OCI-M2 (cell line): ENCODE measurements at regions not wholly inside any gene's neighbourhood (a gene's known extent, or its start where the extent isn't known, plus 50 kb on each side); places are given as distances from the start of the nearest gene placed in this dataset.
"Not testable (repeated sequence)": the region's sequence is repeated elsewhere in the genome, so short reads cannot be mapped to it uniquely, and the experiment has no call there.

Source experiments
- DNase-seq: peaks from one replicate; lab custom pipeline; 2025; ENCODE audit not compliant: unreplicated experiment; lab: John Stamatoyannopoulos, UW

DNA sequence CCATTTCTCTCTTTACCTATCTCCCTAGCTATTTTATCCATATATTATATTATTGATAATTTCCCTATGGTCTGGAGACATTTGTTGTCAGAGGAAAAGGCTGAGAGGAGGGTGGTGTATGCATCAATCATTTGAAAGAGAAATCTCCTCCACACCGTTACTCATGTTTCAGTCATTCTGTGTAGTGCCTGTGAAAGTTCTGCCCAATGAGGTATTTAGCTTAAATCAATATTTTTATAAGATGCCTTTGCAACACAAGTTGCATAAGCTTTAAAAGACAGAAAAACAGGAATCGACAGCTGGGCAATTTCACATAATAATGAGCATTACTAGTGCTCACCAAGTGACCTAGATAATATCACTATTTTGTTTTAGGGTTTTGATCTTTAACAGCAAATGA, 363.7 kb upstream of the FSIP2 start:
- DNase-seq = no peak

GRCh38 chr2:185375731-185376130, 362.9 kb upstream of the FSIP2 start:
- no peak for DNase-seq

DNA sequence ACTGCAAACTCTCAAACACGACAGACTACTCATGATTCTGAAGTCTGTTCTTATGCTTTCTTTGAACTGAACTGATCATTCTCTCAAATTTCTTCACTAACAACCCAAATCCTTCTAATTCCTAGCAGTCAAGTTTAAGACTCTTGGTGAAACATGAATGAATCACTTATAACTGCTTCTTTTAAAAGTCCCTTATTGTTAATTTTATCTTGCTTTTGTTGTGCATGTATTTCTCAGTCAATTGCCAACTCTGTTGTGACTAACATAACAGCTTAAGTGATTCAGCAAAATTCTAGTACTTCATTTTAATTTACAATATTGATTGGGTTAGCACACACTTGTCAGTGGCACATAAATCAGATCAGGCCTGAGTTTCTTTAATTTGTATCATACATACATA, 357.0 kb upstream of the FSIP2 start:
- no peak for DNase-seq

- DNase-seq = no peak
These were observed 353.6 kb upstream of the FSIP2 start for GRCh38 chr2:185384822-185385560.

GRCh38 chr2:185388226-185388625, 350.4 kb upstream of the FSIP2 start:
- DNase-seq = no peak

GRCh38 chr2:185391543-185391942, 347.1 kb upstream of the FSIP2 start:
- DNase-seq = no peak

DNA sequence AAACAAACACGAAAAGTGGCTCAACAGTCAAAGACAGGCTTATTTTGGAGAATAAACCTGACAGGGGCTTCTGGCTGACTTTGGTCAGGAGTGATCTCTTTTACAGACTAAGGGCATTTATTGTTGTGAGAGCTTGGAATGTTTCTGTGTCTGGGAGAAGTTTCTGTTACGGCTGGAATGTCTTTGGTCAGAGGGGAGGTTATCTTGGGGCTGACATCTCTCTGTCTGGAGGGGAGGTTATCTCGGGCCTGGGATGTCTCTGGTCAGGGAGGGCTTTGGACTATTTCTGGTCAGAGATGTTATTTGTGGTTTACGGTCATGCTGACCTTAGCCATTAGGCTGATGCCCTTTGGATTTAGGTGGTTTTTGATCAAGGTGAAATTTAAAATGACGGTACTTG, 345.5 kb upstream of the FSIP2 start:
- DNase-seq = no peak

- DNase-seq = no peak
These were observed 336.1 kb upstream of the FSIP2 start for GRCh38 chr2:185402474-185402873.

DNA sequence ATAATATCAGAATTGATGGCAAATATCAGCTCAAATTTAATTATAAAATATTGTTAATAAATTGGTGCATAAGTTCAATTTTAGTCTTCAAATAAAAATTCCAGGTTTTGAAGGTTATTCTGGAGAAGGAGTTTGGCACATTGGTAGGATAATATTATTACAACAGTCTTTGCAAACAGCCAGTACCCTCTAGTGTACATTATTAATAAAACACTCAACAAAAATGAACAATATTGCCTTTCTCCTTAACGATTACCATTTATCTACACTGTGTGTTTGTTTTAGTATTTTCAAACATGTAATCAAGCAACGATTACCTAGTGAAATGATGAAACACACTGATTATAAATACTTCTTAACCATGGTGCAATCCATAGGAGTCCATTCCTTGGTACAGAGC, 334.0 kb upstream of the FSIP2 start:
- no peak for DNase-seq

GRCh38 chr2:185417111-185417510, 321.5 kb upstream of the FSIP2 start:
- no peak for DNase-seq

- no peak for DNase-seq
These were observed 320.9 kb upstream of the FSIP2 start for GRCh38 chr2:185417688-185418087.

DNA sequence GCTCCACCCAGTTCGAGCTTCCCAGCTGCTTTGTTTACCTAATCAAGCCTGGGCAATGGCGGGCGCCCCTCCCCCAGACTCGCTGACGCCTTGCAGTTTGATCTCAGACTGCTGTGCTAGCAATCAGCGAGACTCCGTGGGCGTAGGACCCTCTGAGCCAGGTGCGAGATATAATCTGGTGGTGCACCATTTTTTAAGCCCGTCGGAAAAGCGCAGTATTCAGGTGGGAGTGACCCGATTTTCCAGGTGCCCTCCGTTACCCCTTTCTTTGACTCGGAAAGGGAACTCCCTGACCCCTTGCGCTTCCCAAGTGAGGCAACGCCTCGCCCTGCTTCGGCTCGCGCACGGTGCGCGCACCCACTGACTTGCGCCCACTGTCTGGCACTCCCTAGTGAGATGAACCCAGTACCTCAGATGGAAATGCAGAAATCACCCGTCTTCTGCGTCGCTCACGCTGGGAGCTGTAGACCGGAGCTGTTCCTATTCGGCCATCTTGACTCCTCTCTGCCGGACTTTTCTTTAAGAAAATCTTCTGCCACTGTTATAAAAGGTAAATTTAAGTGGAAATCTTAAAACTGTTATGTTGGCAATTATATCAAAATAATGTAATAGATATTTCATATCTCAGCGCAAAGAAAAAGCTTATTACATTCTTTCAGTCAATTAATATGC, 313.5 kb upstream of the FSIP2 start:
- not testable (repeated sequence) for DNase-seq

DNA sequence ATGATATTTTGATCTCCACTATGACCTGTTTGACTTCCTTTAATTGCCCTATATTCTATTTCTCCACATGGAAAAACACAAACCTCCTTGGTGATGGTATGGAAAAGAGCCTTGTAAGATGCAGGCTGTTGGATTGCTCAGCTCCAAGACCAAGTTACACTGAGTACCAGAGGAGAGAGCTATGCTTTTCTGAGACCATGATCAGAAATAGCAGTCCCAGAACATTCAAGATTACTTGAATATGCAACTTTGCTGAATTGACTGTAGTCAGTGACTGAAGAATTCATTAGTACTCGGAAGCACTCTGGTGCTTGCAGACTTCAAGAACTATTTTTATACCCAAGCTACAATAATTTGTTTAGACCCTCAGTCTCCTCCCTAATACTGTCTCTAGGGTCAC, 310.6 kb upstream of the FSIP2 start:
- DNase-seq = no peak

DNA sequence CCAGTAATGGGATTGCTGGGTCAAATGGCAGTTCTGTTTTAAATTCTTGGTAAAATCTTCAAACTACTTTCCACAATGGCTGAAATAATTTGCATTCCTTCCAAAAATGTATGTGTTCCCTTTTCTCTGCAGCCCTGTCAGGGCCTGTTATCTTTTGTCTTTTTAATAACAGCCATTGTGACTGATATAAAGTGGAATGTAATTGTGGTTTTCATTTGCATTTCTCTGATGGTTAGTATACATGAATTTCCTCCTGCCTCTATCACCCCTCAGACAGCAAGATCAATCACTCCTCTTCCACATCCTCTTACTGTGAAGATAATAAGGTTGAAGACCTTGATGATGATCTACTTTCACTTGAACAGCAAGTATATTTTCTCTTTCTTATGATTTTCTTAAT, 304.8 kb upstream of the FSIP2 start:
- DNase-seq = no peak

- DNase-seq = no peak
These were observed 301.7 kb upstream of the FSIP2 start for GRCh38 chr2:185436787-185437372.

- DNase-seq = no peak
These were observed 297.1 kb upstream of the FSIP2 start for GRCh38 chr2:185441486-185442005.

DNA sequence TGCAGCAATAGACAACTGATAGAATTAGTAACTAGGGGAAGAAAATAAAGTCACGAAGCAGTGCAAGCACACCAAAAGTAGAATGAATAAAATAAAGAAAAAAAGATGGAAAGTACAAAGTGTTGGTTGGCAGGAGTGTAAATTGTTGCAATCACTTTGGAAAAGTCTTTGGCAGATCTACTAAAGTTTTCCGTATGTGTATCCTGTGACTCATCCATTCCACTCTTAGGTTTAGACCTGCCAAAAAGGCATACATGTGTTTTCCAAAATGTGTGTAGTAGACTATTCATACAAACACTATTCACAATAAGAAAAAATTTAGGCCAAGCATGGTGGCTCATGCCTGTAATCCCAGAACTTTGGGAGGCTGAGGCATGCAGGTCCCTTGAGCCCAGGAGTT, 282.1 kb upstream of the FSIP2 start:
- no peak for DNase-seq

GRCh38 chr2:185463481-185463880, 275.1 kb upstream of the FSIP2 start:
- DNase-seq = no peak

GRCh38 chr2:185466915-185467314, 271.7 kb upstream of the FSIP2 start:
- DNase-seq = no peak

- no peak for DNase-seq
These were observed 267.2 kb upstream of the FSIP2 start for GRCh38 chr2:185471441-185471840.

- DNase-seq = no peak
These were observed 266.0 kb upstream of the FSIP2 start for GRCh38 chr2:185472574-185472973.

GRCh38 chr2:185473838-185474237, 264.8 kb upstream of the FSIP2 start:
- DNase-seq = no peak
